Tibial nerve (tissue), 4 donors: ENCODE measurements at regions not wholly inside any gene's neighbourhood (a gene's known extent, or its start where the extent isn't known, plus 50 kb on each side); places are given as distances from the start of the nearest gene placed in this dataset.

Experiments used
- DNase-seq, 2 donors: peaks; one replicate each; pipeline ENCODE4 v3.0.0-alpha.2; 2019; ENCODE audit warnings: low spot score in 2 of 2
- H3K27ac ChIP-seq, 4 donors: fragments of 200-600 bp; sonication (generic) in 3 of 4; one replicate each; pipeline ENCODE4 v1.5.1; 2017 to 2019; ENCODE audit warnings: mild to moderate bottlenecking in 1 of 4
- H3K27me3 ChIP-seq, 2 donors: fragments of 200-600 bp; sonication (generic) in 1 of 2; one replicate each; pipeline versions ENCODE4 v1.5.1 to v1.6.0; 2017 to 2019
- H3K36me3 ChIP-seq, 3 donors: fragments of 200-600 bp; sonication (generic); one replicate each; pipeline ENCODE4 v1.5.1; 2018 to 2019
- H3K4me1 ChIP-seq, 4 donors: fragments of 200-600 bp; sonication (generic) in 3 of 4; one replicate each; pipeline ENCODE4 v1.5.1; 2017 to 2019
- H3K4me3 ChIP-seq, 4 donors: fragments of 200-600 bp; sonication (generic) in 3 of 4; one replicate each; pipeline ENCODE4 v1.5.1; 2017 to 2019; ENCODE audit warnings: mild to moderate bottlenecking in 1 of 4, moderate library complexity in 1 of 4
- H3K9me3 ChIP-seq, 4 donors: fragments of 200-600 bp; sonication (generic) in 3 of 4; one replicate each; pipeline ENCODE4 v1.5.1; 2017 to 2019
- EP300 ChIP-seq, 2 donors: sonication (generic); formaldehyde crosslinking; IDR thresholded peaks; one replicate each; pipeline ENCODE4 v1.6.1; 2017; ENCODE audit warnings: antibody characterized with exemption in 2 of 2, mild to moderate bottlenecking in 1 of 2
- POLR2A ChIP-seq, 2 donors: fragments of 450-650 bp; IDR thresholded peaks; one replicate each; pipeline ENCODE4 v1.6.1; 2017; ENCODE audit warnings: antibody characterized with exemption in 2 of 2, mild to moderate bottlenecking in 2 of 2, moderate library complexity in 2 of 2
- WGBS, 2 donors: methylation state at CpG; one replicate each; pipeline ENCODE4 v1.1.5; 2018; 5-methylcytosine and 5-hydroxymethylcytosine counted together
- TF ChIP-seq, protein P1 (sequence below), 5 experiments: fragments of 200-600 bp in 3 of 5; fragments of 450-650 bp in 2 of 5; sonication (generic) in 3 of 5; IDR thresholded peaks; one replicate each; pipeline ENCODE4 v1.5.1; 2016 to 2019; ENCODE audit warnings: antibody characterized with exemption in 5 of 5, mild to moderate bottlenecking in 3 of 5, moderate library complexity in 2 of 5

GRCh38 chr18:27778925-27779324 is 398.0 kb downstream of the CDH2 start:
- Histone ChIP-seq H3K27ac (no peak overlapping the region), H3K27me3 (no peaks in the 10 kb centered on the region), H3K4me1 (no peaks in the 10 kb centered on the region), H3K9me3 (no peaks in the 10 kb centered on the region), H3K4me3 (no peak overlapping the region), H3K36me3 (no peaks in the 10 kb centered on the region)
- DNase-seq = no peak
- 18 to 25% methylated on average over 1 of the region's 1 CpG for WGBS, 2 donors
- TF ChIP-seq EP300 (IDR thresholded peaks at IDR 0.05) (no peak), POLR2A (IDR thresholded peaks at IDR 0.05) (no peak)
- TF ChIP-seq, protein P1, sequence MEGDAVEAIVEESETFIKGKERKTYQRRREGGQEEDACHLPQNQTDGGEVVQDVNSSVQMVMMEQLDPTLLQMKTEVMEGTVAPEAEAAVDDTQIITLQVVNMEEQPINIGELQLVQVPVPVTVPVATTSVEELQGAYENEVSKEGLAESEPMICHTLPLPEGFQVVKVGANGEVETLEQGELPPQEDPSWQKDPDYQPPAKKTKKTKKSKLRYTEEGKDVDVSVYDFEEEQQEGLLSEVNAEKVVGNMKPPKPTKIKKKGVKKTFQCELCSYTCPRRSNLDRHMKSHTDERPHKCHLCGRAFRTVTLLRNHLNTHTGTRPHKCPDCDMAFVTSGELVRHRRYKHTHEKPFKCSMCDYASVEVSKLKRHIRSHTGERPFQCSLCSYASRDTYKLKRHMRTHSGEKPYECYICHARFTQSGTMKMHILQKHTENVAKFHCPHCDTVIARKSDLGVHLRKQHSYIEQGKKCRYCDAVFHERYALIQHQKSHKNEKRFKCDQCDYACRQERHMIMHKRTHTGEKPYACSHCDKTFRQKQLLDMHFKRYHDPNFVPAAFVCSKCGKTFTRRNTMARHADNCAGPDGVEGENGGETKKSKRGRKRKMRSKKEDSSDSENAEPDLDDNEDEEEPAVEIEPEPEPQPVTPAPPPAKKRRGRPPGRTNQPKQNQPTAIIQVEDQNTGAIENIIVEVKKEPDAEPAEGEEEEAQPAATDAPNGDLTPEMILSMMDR (IDR thresholded peaks at IDR 0.05) = no peak

DNA sequence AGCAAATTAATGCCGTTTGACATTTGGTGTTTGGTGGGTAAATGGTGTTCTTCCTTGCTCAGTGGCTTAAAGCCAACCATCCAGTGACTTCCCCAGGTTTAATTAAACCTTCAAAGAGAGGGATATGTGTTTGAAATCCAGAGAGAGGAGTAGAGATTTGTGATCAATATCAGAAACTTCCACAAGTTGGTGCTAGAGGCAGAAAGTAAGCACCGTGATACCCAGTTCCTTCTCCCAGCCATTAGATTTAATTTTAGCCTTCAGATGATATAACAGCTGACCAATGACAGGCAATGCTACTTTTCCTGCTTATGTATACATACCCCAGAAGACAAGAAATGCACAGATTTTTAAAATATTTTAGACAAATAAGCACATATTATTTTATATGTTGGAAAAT is 398.5 kb downstream of the CDH2 start:
- H3K4me3 ChIP-seq = no peak overlapping the region
- no peak for DNase-seq
- H3K4me1 ChIP-seq = no peaks in the 10 kb centered on the region
- H3K9me3 ChIP-seq = no peaks in the 10 kb centered on the region
- H3K27me3 ChIP-seq = no peaks in the 10 kb centered on the region
- H3K36me3 ChIP-seq = no peaks in the 10 kb centered on the region
- TF ChIP-seq, protein P1 (IDR thresholded peaks at IDR 0.05) = peak in 1 of 5 experiments; percentile 6
- TF ChIP-seq POLR2A (IDR thresholded peaks at IDR 0.05) = no peak
- no peak overlapping the region for H3K27ac ChIP-seq
- WGBS, 2 donors = 3 to 8% methylated on average over 2 of the region's 2 CpGs

DNA sequence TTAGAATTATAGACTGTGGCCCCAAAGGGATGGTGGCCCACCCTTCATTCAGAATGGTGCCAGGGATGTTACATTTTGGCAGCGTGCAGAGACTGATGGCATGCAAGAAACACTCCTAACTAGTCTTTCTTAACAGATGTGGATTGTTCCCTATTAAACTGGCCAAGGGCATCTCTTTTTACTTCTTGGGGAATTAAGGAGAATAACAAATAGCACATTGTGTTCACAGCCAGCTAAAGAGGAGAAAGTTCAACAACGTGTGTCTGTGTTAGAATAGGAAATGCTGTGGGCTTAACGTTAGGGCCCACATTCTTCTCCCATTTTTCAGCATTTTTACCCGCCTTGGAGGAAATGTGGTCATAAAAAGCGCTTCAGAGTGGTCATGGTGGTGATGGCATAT is 404.8 kb downstream of the CDH2 start:
- 37 to 38% methylated on average over 5 of the region's 5 CpGs for WGBS, 2 donors
- H3K27ac ChIP-seq = no peak overlapping the region
- no peaks in the 10 kb centered on the region for H3K9me3 ChIP-seq
- no peak overlapping the region for H3K4me3 ChIP-seq
- TF ChIP-seq POLR2A (IDR thresholded peaks at IDR 0.05) = no peak
- TF ChIP-seq, protein P1 (IDR thresholded peaks at IDR 0.05) = no peak
- no peak for TF ChIP-seq EP300 (IDR thresholded peaks at IDR 0.05)
- no peaks in the 10 kb centered on the region for H3K4me1 ChIP-seq
- DNase-seq = no peak
- H3K36me3 ChIP-seq = no peaks in the 10 kb centered on the region
- no peaks in the 10 kb centered on the region for H3K27me3 ChIP-seq

- H3K27me3 ChIP-seq = no peaks in the 10 kb centered on the region
- TF ChIP-seq POLR2A (IDR thresholded peaks at IDR 0.05) = no peak
- TF ChIP-seq, protein P1 (IDR thresholded peaks at IDR 0.05) = no peak
- no peak for TF ChIP-seq EP300 (IDR thresholded peaks at IDR 0.05)
- DNase-seq = no peak
- no peak overlapping the region for H3K27ac ChIP-seq
- no peak overlapping the region for H3K4me3 ChIP-seq
- no peaks in the 10 kb centered on the region for H3K36me3 ChIP-seq
- H3K4me1 ChIP-seq = no peaks in the 10 kb centered on the region
- H3K9me3 ChIP-seq = no peaks in the 10 kb centered on the region
These were observed 405.4 kb downstream of the CDH2 start for GRCh38 chr18:27771571-27771970.

DNA sequence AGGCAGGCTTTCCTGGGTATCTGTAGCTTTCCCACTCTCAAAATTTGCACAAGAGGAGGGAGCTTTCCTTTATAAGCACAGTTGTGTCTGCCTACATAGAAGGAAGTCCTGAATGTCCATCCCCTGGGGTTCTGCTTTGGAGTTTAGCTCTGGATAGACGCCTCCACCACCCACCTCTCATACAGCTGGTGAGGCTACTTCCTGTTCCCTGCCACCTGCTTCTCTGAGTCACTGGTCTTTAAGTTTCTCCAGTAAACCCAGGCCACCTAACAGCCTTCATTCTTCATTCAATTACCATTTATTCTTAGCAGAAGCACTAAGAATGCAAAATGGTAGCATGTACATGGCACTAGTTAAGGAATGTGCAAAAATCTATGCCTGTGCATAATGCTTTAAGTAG is 407.8 kb downstream of the CDH2 start:
- no peak overlapping the region for H3K27ac ChIP-seq
- no peaks in the 10 kb centered on the region for H3K27me3 ChIP-seq
- no peak for DNase-seq
- no peak overlapping the region for H3K4me3 ChIP-seq
- no peaks in the 10 kb centered on the region for H3K36me3 ChIP-seq
- TF ChIP-seq EP300 (IDR thresholded peaks at IDR 0.05) = no peak
- no peak for TF ChIP-seq POLR2A (IDR thresholded peaks at IDR 0.05)
- TF ChIP-seq, protein P1 (IDR thresholded peaks at IDR 0.05) = no peak
- 58 to 59% methylated on average over 1 of the region's 1 CpG for WGBS, 2 donors
- H3K9me3 ChIP-seq = no peaks in the 10 kb centered on the region
- H3K4me1 ChIP-seq = no peaks in the 10 kb centered on the region
